GM19438 (cell line): ENCODE measurements at regions not wholly inside any gene's neighbourhood (a gene's known extent, or its start where the extent isn't known, plus 50 kb on each side); places are given as distances from the start of the nearest gene placed in this dataset.

Experiments
- ATAC-seq: cut with Tn5 transposase; IDR thresholded peaks from one replicate; pipeline ENCODE4 v1.9.1; 2021; ENCODE audit warnings: low read depth; ENCODE audit not compliant: unreplicated experiment

DNA sequence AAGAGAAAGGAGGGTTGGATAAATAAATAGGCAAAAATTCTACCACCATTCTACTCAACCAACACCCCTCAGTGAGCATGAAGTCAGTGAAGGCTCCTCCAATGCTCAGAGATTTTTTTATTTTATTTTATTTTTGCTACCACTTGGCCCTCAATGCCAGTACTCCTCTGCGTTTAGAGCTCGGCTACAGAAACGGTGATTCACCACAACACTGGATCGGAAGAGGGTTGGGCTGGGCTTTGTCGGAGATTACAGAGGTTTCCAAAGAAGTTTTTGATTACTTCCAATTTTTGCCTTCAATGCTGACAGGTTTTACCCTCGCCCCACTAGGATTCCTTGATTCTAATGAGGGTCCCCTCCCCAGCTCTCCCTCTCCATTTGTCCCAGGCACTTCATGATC lies 1027.2 kb upstream of the TMEM132C start:
- no peak for ATAC-seq

DNA sequence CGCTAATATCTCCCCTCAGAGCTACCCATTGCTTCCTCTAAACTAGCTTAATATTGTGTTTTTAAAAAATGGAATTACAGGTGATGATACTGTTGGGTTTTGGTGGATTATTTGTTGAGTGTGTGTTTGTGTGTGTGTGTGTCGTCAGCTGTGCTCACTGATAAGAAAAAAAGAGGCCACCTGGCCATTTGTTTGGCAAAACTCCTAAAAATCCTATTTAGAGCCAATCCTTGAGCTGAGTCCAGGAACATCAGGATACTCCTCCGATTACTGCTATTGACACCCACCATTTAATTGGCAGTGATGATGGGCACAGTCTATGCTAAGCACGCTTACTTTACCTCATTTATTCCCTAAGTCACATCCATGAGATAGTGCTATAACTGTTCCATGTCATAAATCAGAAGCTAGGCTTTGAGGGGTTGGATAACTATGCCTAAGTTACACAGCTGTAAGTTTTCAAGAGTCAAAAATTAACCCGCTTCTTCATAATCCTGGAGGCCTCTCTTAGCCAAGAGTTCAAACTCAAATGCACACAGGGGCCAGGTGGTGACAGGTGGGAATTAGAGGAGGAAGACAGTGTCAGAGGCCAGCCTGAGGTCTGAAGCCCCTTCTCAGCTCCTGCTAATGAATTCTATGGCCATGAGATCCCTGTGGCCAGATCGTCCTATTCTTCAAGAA lies 1026.6 kb upstream of the TMEM132C start:
- ATAC-seq, result no peak

DNA sequence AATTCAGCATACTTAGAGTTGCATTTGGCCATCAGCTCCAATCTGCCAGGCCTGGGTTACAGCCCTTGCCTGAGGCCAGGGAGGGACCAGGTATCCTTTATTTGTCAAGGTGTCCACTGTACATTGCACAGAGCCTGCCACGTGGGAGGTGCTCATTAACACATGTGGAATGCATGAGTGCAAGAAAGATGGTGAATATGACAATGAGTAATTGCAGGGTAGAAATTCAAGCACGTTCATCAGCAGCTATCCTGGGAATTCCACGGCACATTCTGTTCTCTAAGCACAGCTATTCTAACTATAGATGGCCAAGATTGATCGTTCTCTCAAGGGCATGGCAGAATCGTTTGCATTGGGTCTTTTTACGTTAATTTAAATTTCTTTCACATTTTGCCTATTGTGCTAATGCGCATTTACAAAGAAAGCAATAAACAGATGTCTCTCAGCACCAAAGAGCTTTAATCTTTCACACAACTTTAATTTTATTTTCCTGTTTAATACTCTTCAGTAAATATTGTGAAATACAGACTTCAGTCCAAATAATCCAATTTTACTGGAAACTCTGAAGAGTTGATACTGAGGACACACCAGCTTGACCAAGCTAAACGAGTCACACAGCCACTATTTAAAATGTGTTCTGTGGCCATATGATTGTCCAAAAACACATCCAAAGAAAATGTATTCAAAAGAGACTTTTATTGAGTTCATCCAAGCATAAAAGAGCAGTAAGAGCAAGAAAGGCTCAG lies 1025.7 kb upstream of the TMEM132C start:
- no peak for ATAC-seq

DNA sequence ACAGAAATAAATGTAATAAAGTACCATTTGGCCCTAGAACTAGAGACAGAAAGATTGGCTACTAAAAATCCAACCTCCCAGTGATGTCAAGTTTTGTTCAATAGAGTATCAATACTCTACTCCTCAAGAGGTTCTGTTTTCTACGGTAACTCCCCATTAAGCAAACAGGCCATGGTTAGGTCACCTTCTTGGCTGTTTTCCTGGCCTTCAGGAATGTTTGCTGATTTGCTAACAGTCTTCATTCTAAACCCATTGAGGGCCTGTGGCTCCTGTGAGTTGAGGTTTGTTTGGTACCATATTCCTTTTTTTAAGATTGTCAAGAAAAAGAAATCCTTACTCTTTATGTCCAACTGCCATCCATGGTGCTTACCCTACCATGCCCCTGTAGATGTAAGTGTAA lies 1022.0 kb upstream of the TMEM132C start:
- no peak for ATAC-seq

DNA sequence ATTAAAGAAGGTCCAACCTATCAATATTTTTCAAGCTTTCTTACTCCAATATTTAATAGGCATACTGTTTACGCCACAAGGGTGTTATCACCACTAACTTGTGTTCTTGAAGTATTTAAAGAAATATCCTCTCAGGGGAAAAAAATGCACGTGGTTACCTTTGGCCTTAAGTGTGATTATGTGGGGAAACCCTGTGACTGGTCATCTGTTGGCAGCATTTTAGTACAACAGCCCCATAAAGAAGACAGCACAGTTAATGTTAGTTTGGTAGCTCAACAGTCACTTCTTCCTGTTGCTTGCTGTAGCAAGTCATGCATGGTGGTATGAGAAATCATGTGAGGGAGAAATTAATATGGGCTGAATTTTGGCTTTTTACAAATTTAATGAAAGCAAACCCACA lies 1021.5 kb upstream of the TMEM132C start:
- ATAC-seq, result no peak

DNA sequence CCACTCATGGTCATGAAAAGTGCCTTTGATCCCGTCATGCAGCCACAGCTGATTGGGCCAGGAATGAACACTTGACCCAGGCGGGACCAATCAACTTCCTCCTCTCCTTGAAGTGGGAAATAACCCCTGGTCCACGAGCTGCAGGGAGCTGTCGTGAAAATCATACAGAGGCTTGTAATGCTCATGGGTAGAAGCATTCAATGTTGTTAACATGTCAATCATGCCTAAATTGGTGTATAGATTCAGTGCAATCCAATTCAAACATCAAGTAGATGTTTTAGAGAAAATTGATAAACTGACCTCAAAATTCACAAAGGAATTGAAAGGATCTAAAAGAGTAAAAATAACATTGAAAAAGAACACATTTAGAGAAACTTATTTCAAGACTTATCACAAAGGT lies 1019.0 kb upstream of the TMEM132C start:
- ATAC-seq, result no peak

DNA sequence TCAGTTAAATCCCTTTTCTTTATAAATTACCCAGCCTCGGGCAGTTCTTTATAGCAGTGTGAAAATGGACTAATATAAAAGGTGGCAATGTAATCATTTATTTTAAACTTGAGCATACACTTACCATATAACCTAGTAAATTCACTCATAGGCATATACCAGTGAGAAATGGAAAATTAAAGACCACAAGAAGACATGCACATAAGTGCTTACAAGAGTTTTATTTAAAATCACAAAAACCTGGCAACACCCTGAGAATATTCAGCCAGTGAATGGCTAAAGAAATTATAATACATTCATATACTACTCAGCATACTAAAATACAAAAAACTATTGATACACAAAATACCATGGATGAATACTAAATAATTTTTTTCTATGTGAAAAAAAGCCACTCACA lies 1017.5 kb upstream of the TMEM132C start:
- no peak for ATAC-seq

DNA sequence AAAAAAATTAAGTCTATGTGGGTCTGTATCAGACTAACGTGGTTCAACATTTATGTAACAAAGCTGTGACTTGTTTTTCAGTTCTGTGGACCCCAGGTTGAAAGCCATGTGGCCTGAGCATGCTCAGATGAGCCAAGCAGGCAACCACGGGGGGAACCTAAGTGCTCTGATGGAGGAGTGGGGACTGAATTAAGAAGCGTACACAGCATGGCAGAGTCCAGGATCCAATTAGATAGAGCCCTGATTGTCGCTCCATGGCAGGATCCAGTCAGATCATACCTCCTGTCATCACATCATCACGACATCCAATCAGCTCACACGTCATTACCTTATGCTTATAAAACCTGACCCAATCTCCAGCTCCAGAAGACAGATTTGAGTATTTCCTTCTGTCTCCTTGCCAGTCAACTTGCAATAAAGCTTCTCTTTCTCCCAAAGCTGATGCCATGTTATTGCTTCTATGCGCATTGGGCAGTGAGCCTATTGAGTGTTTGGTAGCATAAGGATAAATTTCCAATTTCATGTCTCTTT lies 1013.1 kb upstream of the TMEM132C start:
- no peak for ATAC-seq

DNA sequence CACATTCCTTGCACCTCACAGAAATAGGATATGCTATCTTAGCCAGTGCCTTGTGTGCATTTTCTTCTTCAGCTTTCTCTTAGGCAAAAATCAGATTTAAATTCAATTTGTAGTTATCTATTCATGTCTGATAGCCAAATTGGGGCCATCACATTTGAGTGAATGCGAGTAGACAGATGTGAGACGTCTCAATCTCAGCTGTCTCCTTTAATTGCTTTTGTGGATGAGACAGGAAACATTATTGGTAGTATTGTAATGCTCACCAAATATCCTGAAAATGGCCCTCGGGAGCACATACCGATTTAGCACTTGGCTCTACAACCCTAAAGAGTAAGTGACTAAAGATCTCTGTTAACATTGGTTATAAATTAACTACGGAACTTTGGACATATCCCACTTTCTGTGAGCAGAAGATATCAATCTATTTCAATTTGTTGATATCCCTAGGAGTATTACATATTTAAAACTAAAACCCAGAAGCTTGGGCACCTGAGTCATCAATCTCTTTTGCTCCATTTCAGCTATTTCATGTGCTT lies 1012.5 kb upstream of the TMEM132C start:
- ATAC-seq, result no peak

DNA sequence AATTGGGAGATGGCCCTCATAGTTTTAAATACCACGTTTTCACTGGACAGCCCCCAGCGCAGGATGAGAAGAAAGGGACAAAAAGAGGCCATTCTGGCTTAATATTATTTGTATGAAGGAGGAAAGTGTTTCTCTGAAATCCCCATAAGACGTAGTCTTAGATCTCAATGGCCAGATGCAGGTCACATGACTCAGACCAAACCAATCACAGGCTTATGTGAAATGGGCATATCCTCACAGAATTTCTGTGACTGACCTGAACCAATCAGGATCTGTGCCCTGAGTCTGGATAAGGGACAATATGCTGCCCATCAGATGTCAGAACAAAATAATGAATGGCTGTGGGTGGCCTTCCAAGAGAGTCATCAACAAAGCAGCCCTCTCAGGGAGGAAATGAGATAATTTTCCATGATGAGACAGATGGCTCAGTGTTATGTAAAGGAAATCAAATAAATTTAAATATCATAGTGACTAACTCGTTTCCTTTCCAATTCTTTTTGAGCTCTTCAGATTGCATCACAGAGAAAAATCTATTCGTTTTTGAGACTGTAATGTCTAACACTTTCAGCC lies 1009.5 kb upstream of the TMEM132C start:
- ATAC-seq, result no peak

DNA sequence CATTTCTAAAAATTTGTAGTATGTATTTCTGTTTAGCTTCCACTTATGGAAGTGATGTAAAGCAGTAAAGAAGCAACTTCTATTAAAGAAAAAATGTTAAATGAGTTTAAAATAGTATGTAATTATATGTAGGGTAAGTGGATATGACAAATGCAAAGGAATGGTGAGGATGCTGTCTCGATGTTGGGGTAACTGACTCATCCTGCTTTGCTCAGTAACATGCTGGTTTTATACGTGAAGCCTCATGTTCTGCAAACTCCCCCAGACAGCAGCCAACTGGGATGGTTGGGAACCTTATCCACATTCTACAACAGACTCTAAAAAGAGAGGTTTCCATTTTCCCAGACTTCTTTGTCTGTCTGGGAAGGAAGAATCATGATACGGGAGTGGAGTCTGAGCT lies 1006.4 kb upstream of the TMEM132C start:
- no peak for ATAC-seq

DNA sequence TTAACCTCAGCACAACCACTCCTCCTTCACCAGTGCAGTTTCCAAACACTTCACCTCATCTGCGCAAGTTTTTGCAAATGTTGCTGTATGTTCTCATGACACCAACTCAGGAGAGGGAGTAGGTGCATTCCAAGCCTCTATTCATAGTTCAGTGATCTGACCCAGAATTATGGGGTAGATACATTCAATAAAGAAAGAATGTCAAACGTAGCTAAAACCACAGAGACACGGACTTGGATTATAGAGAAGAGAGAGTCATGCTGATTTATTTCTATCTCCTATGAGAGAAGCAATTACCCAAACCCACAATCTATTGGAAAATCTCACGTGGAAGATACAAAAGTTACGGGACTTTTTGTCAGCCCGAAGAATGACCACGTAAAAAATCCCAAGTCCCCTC lies 1006.0 kb upstream of the TMEM132C start:
- ATAC-seq, result no peak

DNA sequence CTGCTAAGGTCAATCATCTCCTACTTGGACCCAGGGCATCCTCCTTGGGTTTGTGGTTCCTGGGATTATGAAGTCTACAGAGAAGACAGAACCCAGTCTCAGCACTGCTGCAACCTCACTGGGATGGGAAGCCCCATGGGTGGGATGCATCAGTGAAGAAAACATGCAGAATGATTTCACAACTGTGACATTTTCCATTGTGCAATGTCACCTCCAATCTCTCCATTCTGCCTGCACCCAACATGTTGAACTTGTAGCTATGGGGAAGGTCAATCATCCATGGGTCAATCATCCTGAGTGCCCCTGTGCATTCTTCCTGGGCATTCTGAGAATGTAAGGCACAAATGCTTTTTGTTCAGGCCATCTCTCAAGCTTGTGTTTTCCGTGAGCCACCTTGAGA lies 1004.4 kb upstream of the TMEM132C start:
- ATAC-seq, result no peak

DNA sequence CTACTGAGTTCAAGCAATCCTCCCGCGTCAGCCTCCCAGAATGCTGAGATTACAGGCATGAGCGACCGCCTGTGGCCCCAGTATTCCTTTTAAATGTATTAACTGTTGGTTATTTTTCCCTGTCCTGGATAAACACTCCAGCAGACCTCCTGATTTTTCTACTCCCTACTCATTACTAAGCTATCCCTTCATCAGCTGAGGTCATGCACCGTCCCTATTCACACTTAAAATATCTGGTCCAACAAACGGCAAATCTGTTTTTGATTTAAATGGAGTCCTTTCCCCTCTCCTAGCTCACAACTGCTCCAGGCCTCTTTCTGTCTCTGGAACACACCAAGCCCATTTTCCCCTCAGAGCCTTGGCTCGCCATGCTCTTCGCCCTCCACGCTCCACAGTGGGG lies 1003.3 kb upstream of the TMEM132C start:
- ATAC-seq, result no peak

DNA sequence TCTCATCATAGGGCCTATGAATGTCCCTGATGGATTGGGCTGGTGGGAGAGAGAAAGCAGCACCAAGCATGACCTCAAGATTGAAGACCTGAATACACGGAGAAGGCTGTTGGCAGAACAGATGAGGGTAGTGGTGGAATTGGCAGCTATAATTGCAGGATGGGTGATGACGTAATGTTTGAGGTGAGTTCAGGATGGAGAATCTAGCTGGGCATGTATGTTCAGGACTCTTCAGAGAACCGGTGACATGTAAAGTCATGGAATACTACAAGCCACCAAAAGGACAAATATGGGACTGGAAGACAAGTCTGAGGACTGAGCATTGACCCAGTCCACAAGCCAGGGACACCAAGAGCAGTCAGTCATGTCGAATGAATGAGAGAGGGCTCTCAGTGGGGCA lies 999.8 kb upstream of the TMEM132C start:
- no peak for ATAC-seq

DNA sequence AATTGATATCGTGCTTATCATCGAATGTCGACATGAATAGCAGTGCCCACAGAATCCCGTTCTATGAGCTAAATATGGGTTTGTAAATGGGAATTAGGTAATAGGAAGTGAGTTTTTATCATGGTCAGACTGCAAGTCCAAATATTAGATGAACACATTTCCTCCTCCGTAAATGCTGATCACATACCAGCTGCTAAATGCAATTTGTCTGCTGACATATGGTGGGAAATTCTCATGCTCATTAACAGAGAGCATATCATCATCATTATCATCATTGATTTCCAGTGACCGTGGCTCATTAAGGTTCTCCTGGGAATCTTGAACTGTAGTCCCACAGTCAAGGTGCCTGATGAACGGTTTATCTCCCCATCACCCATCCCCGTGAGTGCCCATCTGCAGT lies 998.8 kb upstream of the TMEM132C start:
- ATAC-seq, result no peak

DNA sequence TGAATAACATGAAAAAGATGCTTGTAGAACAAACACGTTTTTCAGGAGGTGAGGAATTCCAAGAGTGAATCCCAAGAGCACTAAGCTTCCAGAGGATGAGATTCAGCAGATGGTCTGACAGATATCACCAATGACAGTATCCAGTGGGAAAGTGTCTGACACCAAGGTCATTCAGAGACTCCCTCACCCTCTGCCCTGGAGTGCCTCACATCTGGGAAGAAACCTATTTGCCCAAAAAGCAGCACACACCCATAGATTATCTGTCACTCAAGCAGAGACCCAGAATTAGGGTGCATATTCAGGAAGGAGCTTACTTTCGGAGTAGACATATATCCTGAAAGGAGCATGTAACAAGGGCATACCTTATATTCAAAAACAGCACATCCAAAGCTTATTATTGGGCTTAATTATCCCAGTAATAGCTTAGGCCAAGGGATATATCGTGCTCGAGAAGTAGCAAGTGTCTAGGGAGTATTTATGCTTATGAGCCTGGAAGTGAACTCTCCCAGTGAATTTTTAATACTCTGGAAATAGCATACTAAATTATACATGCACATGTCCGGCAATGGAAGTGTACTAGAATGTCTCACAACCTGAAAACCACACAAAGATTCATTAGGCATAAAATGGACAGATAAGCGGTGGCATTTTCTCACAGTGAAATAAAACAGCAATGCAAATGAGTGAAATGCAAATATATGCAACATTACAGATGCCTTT lies 998.1 kb upstream of the TMEM132C start:
- ATAC-seq, result no peak

DNA sequence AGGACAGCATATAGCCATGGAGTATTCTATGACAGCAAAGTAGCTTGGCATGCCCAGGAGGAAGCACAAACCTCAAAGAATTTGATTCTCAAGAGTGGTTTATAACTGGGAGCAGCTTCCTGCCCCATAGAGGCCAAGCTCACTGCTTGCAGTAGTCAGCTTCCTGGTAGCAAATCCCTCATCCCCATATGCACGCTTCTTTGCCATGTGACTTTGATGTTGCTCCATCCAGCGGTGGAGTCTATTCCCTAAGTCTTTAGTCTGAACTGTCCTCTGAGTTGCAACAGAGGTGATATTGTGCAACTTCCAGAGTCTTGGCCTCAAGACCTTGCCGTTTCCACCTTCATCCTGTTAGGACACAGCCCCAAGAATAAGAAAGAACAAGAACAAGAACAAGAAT lies 996.8 kb upstream of the TMEM132C start:
- no peak for ATAC-seq

DNA sequence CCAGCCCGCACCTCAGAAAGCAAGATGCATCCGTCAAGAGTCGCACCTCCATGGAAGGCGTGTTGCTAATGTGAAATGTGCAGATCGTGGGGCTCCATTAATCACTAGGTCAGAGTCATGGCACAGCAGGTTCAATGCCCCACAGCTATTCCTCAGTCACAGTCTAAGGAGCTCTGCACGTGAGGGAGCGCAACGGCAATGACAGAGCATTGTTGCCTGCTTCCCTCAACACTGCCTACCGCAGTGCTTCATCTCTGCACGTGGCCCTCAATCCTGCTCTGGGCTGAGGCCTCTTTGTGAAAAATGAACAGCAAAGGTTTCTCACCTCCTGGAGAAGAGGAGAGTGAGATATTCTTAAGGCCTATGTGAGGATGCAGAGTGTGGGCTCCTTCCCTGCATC lies 995.2 kb upstream of the TMEM132C start:
- ATAC-seq, result no peak

DNA sequence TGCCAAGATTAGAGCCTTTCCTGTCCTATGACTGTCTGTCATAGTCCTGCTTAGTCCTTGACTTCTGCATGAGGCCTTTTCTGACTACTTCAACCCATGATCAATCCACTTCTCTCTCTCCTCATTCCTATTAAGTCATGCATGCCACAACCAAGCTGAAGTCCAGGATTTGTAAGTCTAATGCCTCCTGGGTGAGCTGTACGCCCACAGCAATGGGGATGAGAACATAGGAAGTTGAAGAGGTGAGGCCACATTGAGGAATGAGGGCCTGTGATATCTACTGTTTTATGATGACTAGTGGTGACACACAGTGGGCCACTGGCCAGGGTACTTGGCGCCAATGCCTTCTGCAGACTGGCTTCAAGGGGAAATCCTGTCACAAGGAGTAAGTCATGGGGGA lies 994.1 kb upstream of the TMEM132C start:
- ATAC-seq, result no peak

DNA sequence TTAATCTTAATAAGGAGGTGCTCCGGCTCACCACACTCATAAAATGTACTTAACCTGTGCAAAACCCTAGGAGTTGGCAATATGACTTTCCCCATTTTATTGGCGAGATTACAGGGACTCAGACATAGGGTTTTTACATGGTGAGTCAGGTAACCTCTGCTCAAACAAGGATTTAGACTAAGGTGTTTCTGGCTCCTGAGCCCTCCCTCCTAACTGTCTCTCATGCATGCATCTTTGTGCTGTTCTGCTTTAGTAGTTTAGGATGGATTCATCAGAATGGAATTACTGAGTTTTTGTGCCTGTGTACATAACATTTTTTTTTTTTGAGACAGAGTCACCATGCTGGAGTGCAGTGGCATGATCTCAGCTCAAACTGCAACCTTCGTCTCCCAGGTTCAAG lies 993.3 kb upstream of the TMEM132C start:
- ATAC-seq, result no peak
